ENCODE measurements at regions not wholly inside any gene's neighbourhood (a gene's known extent, or its start where the extent isn't known, plus 50 kb on each side); places are given as distances from the start of the nearest gene placed in this dataset.

- H3K4me2 ChIP-seq (ENCODE audit: insufficient read depth, low read length), result no peak overlapping the region
- H3K4me3 ChIP-seq (replicated peaks in 1 of 3; ENCODE audit: insufficient read depth in 1 of 3, low read depth in 1 of 3, low read length in 3 of 3), result no peak overlapping the region
- BruUV-seq (replicated peaks), result no TSS peak
- POLR2A ChIA-PET, result no interaction called here
- H3K9me1 ChIP-seq (replicated peaks; ENCODE audit: control insufficient read depth, extremely low read depth, insufficient read depth, low read length), result no peaks in the 10 kb centered on the region
- H3K79me2 ChIP-seq (ENCODE audit: control insufficient read depth, insufficient read depth, low read length), result no peaks in the 10 kb centered on the region
- no peaks in the 10 kb centered on the region for H3K36me3 ChIP-seq (ENCODE audit: control insufficient read depth in 2 of 2, extremely low read depth in 1 of 2, insufficient read depth in 2 of 2, low read length in 2 of 2)
- H3K9me3 ChIP-seq (replicated peaks; ENCODE audit: control insufficient read depth, insufficient read depth, low read length), result no peaks in the 10 kb centered on the region
- FAIRE-seq, result no peak
- no peak for DNase-seq (ENCODE audit: low read depth, low spot score)
- no peaks in the 10 kb centered on the region for H4K20me1 ChIP-seq (replicated peaks; ENCODE audit: control insufficient read depth, extremely low read depth, insufficient read depth, low read length)
- no peak overlapping the region for H2AFZ ChIP-seq (ENCODE audit: low read depth, low read length)
- intact Hi-C loops (cut with micrococcal nuclease) (no loop called here), dilution Hi-C loops (cut with MboI; ENCODE audit: extremely low pct_ligation_motif_present, low sequenced_read_pairs) (no loop called here)
- no peak overlapping the region for H3K27ac ChIP-seq (ENCODE audit: insufficient read depth, low read depth, low read length)
- H3K27me3 ChIP-seq (ENCODE audit: control insufficient read depth in 2 of 2, insufficient read depth in 2 of 2, low read length in 2 of 2), result no peaks in the 10 kb centered on the region
- CTCF ChIA-PET, result no interaction called here
- TF ChIP-seq EZH2 (IDR thresholded peaks at IDR 0.05; ENCODE audit: borderline replicate concordance, low read depth, low read length, severe bottlenecking) (no peak), MYC (IDR thresholded peaks at IDR 0.05; ENCODE audit: low read depth, low read length) (no peak), FOS (IDR thresholded peaks at IDR 0.05; ENCODE audit: borderline replicate concordance, insufficient read depth, low read length) (no peak), POLR2A (IDR thresholded peaks at IDR 0.05; ENCODE audit: low read depth, low read length) (no peak)
- H3K4me1 ChIP-seq (ENCODE audit: control insufficient read depth, extremely low read depth, insufficient read depth, low read length), result no peaks in the 10 kb centered on the region
- no peak overlapping the region for H3K9ac ChIP-seq (replicated peaks; ENCODE audit: extremely low read depth, insufficient read depth, low read length)
Observed at GRCh38 chr9:12363439-12363838, 329.7 kb upstream of the TYRP1 start.

GRCh38 chr9:12368569-12368968 lies 324.6 kb upstream of the TYRP1 start:
- no TSS peak for BruUV-seq (replicated peaks)

More at GRCh38 chr9:12368569-12368968, 324.6 kb upstream of the TYRP1 start:
- Histone ChIP-seq H3K27ac (ENCODE audit: insufficient read depth, low read depth, low read length) (no peak overlapping the region), H4K20me1 (replicated peaks; ENCODE audit: control insufficient read depth, extremely low read depth, insufficient read depth, low read length) (no peaks in the 10 kb centered on the region), H3K4me2 (ENCODE audit: insufficient read depth, low read length) (no peak overlapping the region), H3K36me3 (ENCODE audit: control insufficient read depth in 2 of 2, extremely low read depth in 1 of 2, insufficient read depth in 2 of 2, low read length in 2 of 2) (no peaks in the 10 kb centered on the region), H3K9me1 (replicated peaks; ENCODE audit: control insufficient read depth, extremely low read depth, insufficient read depth, low read length) (no peaks in the 10 kb centered on the region), H3K9ac (replicated peaks; ENCODE audit: extremely low read depth, insufficient read depth, low read length) (no peak overlapping the region), H3K4me3 (replicated peaks in 1 of 3; ENCODE audit: insufficient read depth in 1 of 3, low read depth in 1 of 3, low read length in 3 of 3) (no peak overlapping the region), H2AFZ (ENCODE audit: low read depth, low read length) (peak overlapping the region; percentile 54), H3K79me2 (ENCODE audit: control insufficient read depth, insufficient read depth, low read length) (no peaks in the 10 kb centered on the region), H3K9me3 (replicated peaks; ENCODE audit: control insufficient read depth, insufficient read depth, low read length) (no peaks in the 10 kb centered on the region), H3K27me3 (ENCODE audit: control insufficient read depth in 2 of 2, insufficient read depth in 2 of 2, low read length in 2 of 2) (no peaks in the 10 kb centered on the region), H3K4me1 (ENCODE audit: control insufficient read depth, extremely low read depth, insufficient read depth, low read length) (no peaks in the 10 kb centered on the region)
- POLR2A ChIA-PET, result no interaction called here
- FAIRE-seq (peak; percentile 63), DNase-seq (ENCODE audit: low read depth, low spot score) (no peak)
- CTCF ChIA-PET, result interaction anchor here (1.2 kb wide), 1 partner anchor 39 kb away, joined by 4 read pairs; no protein-coding TSS in a partner anchor
- dilution Hi-C loops (cut with MboI; ENCODE audit: extremely low pct_ligation_motif_present, low sequenced_read_pairs), result no loop called here
- intact Hi-C loops (cut with micrococcal nuclease), result no loop called here
- TF ChIP-seq POLR2A (IDR thresholded peaks at IDR 0.05; ENCODE audit: low read depth, low read length), result no peak
- TF ChIP-seq JUN (IDR thresholded peaks at IDR 0.05; ENCODE audit: borderline replicate concordance, insufficient read depth, insufficient read length, low read depth), result no peak
- TF ChIP-seq FOS (IDR thresholded peaks at IDR 0.05; ENCODE audit: borderline replicate concordance, insufficient read depth, low read length), result no peak
- TF ChIP-seq MYC (IDR thresholded peaks at IDR 0.05; ENCODE audit: low read depth, low read length), result no peak
- no peak for TF ChIP-seq CTCF (IDR thresholded peaks at IDR 0.05; ENCODE audit: extremely low read depth in 1 of 2, insufficient read depth in 1 of 2, low read depth in 1 of 2, low read length in 2 of 2)
- no peak for TF ChIP-seq POLR2AphosphoS5 (IDR thresholded peaks at IDR 0.05; ENCODE audit: insufficient read depth, low read depth, low read length)
- TF ChIP-seq GATA2 (IDR thresholded peaks at IDR 0.05; ENCODE audit: insufficient read depth, insufficient read length, low read depth, low read length), result no peak
- no peak for TF ChIP-seq MAX (IDR thresholded peaks at IDR 0.05; ENCODE audit: insufficient read depth, insufficient read length)
- no peak for TF ChIP-seq EZH2 (IDR thresholded peaks at IDR 0.05; ENCODE audit: borderline replicate concordance, low read depth, low read length, severe bottlenecking)
